ENCODE measurements at regions not wholly inside any gene's neighbourhood (a gene's known extent, or its start where the extent isn't known, plus 50 kb on each side); places are given as distances from the start of the nearest gene placed in this dataset.

DNA sequence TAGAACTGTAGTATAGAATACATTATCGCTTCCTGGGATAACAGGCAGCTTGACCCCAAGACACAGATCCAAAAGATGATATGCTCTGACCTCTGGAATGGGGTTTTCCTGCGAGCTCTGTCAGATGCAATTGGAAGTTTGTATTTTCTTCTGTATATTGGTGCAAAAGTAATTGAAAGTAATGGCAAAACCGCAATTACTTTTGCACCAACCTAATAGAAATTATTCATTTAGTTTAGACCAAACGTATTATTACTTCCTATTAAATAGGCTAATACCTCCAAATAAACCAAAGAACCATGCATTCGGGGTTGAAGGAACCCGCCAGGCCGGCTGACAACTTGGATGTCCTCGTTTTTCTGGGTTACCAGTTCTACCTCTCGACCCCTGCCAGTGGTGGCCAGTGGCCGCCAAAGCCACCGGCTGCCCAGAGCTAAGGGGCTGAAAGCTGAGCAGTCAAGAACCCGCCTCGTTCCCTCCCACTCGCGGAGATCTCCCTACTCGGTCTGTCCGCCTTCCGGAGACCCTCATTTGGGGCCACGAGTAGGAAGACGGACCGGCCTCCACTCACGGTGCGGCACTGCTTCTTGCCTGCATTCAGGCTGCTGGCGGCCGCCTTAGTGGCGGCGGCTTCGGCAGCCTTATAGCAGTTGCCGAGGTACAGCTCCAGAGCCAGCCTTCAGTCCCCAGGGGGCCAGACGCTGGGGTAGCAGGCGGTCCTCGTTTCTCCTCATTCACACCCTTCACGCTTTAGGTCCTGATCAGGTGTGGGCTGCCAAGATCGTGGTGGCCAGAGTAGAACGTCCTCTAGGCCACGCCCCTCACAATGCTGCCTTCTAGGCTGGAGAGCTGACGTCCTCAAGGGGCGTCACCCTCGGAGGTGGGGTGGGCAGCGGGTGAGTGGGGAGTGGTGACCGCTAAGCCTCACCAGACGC is 121.9 kb downstream of the RBMX2 start:
- TF ChIP-seq CTCF (IDR thresholded peaks at IDR 0.05; ENCODE audit: unreplicated experiment in 3 of 3): no peak
- H3K27ac Mint-ChIP-seq: no peak overlapping the region
- peaks cover 3% of the 10 kb centered on the region for H3K9me3 Mint-ChIP-seq
- H3K36me3 Mint-ChIP-seq (ENCODE audit: low read depth): no peaks in the 10 kb centered on the region
- H3K4me1 Mint-ChIP-seq: no peaks in the 10 kb centered on the region
- no peaks in the 10 kb centered on the region for H3K27me3 Mint-ChIP-seq (ENCODE audit: low read depth)
- peak overlapping the region; percentile 50 to 78 (median 74) for H3K4me3 Mint-ChIP-seq

DNA sequence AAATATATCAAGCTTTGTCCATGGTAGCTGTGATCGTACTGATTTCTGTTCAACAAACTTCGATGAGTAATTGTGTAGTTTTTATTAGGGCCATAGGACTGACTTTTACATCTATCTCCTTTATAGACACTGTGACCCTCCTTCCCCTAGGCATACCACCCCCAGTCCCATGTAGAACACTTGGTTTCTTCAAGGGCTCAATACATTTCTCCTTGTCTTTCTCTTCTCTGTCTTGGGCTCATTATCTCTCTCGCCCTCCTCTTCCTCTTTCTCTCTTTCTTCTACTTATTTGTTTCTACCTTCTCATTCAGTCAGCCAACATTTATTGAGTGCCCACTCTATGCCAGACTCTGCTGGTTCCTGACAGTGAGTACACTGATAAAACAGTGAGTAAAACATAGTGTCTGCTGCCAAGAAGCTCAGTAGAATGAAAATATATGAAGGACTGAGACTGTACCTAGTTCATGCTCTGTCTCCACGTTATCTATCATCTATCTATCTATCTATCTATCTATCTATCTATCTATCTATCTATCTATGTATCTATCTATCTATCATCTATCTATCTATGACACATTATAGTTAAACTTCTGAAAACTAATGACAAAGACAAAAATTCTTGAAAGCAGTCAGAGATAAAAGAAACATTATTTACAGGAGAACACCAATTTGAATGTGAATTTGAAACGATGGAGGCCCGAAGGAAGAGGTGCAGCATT is 122.8 kb downstream of the RBMX2 start:
- no peak overlapping the region for H3K27ac Mint-ChIP-seq
- H3K9me3 Mint-ChIP-seq: peaks cover 3% of the 10 kb centered on the region
- H3K27me3 Mint-ChIP-seq (ENCODE audit: low read depth): no peaks in the 10 kb centered on the region
- peak overlapping the region; percentile 50 to 78 (median 74) for H3K4me3 Mint-ChIP-seq
- no peak for TF ChIP-seq CTCF (IDR thresholded peaks at IDR 0.05; ENCODE audit: unreplicated experiment in 3 of 3)
- no peaks in the 10 kb centered on the region for H3K4me1 Mint-ChIP-seq
- H3K36me3 Mint-ChIP-seq (ENCODE audit: low read depth): no peaks in the 10 kb centered on the region

GRCh38 chrX:130529531-130529930 is 127.7 kb downstream of the RBMX2 start:
- Mint-ChIP-seq H3K27me3 (ENCODE audit: low read depth) (peaks cover 13% of the 10 kb centered on the region), H3K4me3 (no peak overlapping the region), H3K9me3 (peaks cover 5% of the 10 kb centered on the region), H3K4me1 (no peaks in the 10 kb centered on the region), H3K27ac (no peak overlapping the region), H3K36me3 (ENCODE audit: low read depth) (no peaks in the 10 kb centered on the region)
- no peak for TF ChIP-seq CTCF (IDR thresholded peaks at IDR 0.05; ENCODE audit: unreplicated experiment in 3 of 3)

- TF ChIP-seq CTCF (IDR thresholded peaks at IDR 0.05; ENCODE audit: unreplicated experiment in 3 of 3): no peak
- peaks cover 11% of the 10 kb centered on the region for H3K4me1 Mint-ChIP-seq
- H3K4me3 Mint-ChIP-seq: no peak overlapping the region
- no peaks in the 10 kb centered on the region for H3K36me3 Mint-ChIP-seq (ENCODE audit: low read depth)
- peaks cover 3% of the 10 kb centered on the region for H3K9me3 Mint-ChIP-seq
- H3K27me3 Mint-ChIP-seq (ENCODE audit: low read depth): peaks cover 13% of the 10 kb centered on the region
- H3K27ac Mint-ChIP-seq: no peak overlapping the region
Observed at GRCh38 chrX:130531066-130531465, 129.3 kb downstream of the RBMX2 start.

GRCh38 chrX:130539721-130540321 is 138.0 kb downstream of the RBMX2 start:
- peaks cover 5% of the 10 kb centered on the region for H3K27me3 Mint-ChIP-seq (ENCODE audit: low read depth)
- no peak overlapping the region for H3K4me3 Mint-ChIP-seq
- no peaks in the 10 kb centered on the region for H3K9me3 Mint-ChIP-seq
- peak; percentile 77 to 85 (median 83) for TF ChIP-seq CTCF (IDR thresholded peaks at IDR 0.05; ENCODE audit: unreplicated experiment in 3 of 3)
- peaks cover 12% of the 10 kb centered on the region for H3K4me1 Mint-ChIP-seq
- no peaks in the 10 kb centered on the region for H3K36me3 Mint-ChIP-seq (ENCODE audit: low read depth)
- H3K27ac Mint-ChIP-seq: no peak overlapping the region
